ENCODE measurements at regions not wholly inside any gene's neighbourhood (a gene's known extent, or its start where the extent isn't known, plus 50 kb on each side); places are given as distances from the start of the nearest gene placed in this dataset.

- no peak for TF ChIP-seq RAD21 (conservative IDR thresholded peaks at IDR 0.05)
- TF ChIP-seq REST (IDR thresholded peaks at IDR 0.05; ENCODE audit: borderline replicate concordance): no peak
- TF ChIP-seq TAF1 (IDR thresholded peaks at IDR 0.05; ENCODE audit: low read depth): no peak
- no peak for TF ChIP-seq EP300 (conservative IDR thresholded peaks at IDR 0.05; ENCODE audit: poor library complexity, severe bottlenecking)
- no peak for TF ChIP-seq POLR2AphosphoS5 (IDR thresholded peaks at IDR 0.05)
- no peak for TF ChIP-seq MXI1 (conservative IDR thresholded peaks at IDR 0.05; ENCODE audit: poor library complexity, severe bottlenecking)
- TF ChIP-seq SMC3 (conservative IDR thresholded peaks at IDR 0.05; ENCODE audit: poor library complexity): no peak
- no peak for TF ChIP-seq EZH2 (IDR thresholded peaks at IDR 0.05; ENCODE audit: borderline replicate concordance, insufficient read depth, low read length, poor library complexity, severe bottlenecking)
- no peak for TF ChIP-seq CTCF (IDR thresholded peaks at IDR 0.05; ENCODE audit: poor library complexity, severe bottlenecking)
- no peak overlapping the region for H2AFZ ChIP-seq (ENCODE audit: low read depth, low read length)
- H3F3A ChIP-seq (ENCODE audit: insufficient read depth, low read length, poor library complexity, severe bottlenecking): no peaks in the 10 kb centered on the region
- H3K27ac ChIP-seq (ENCODE audit: low read length): no peak overlapping the region
- no peaks in the 10 kb centered on the region for H3K9me3 ChIP-seq (ENCODE audit: low read length)
- no peaks in the 10 kb centered on the region for H3K9me2 ChIP-seq (ENCODE audit: insufficient read depth, low read length)
- H3K36me3 ChIP-seq (ENCODE audit: insufficient read depth, low read length): no peaks in the 10 kb centered on the region
- no peaks in the 10 kb centered on the region for H3K27me3 ChIP-seq (ENCODE audit: insufficient read depth, low read depth, low read length)
- H3K4me2 ChIP-seq (ENCODE audit: low read length): no peak overlapping the region
- H3K9ac ChIP-seq (ENCODE audit: low read length): no peak overlapping the region
- H3K4me3 ChIP-seq (ENCODE audit: low read length): no peak overlapping the region
- no peaks in the 10 kb centered on the region for H3K79me2 ChIP-seq (replicated peaks; ENCODE audit: insufficient read depth, low read length)
- H4K20me1 ChIP-seq (ENCODE audit: insufficient read depth): no peaks in the 10 kb centered on the region
Observed at GRCh38 chr18:6616981-6617380, 112.5 kb upstream of the ARHGAP28 start.

GRCh38 chr18:6621437-6621836 lies 108.1 kb upstream of the ARHGAP28 start:
- no peak for TF ChIP-seq TAF1 (IDR thresholded peaks at IDR 0.05; ENCODE audit: low read depth)
- no peak for TF ChIP-seq EP300 (conservative IDR thresholded peaks at IDR 0.05; ENCODE audit: poor library complexity, severe bottlenecking)
- no peak for TF ChIP-seq CTCF (IDR thresholded peaks at IDR 0.05; ENCODE audit: poor library complexity, severe bottlenecking)
- TF ChIP-seq EZH2 (IDR thresholded peaks at IDR 0.05; ENCODE audit: borderline replicate concordance, insufficient read depth, low read length, poor library complexity, severe bottlenecking): no peak
- no peak for TF ChIP-seq POLR2AphosphoS5 (IDR thresholded peaks at IDR 0.05)
- Histone ChIP-seq H3K36me3 (ENCODE audit: insufficient read depth, low read length) (no peaks in the 10 kb centered on the region), H3K79me2 (replicated peaks; ENCODE audit: insufficient read depth, low read length) (no peaks in the 10 kb centered on the region), H3K27me3 (ENCODE audit: insufficient read depth, low read depth, low read length) (no peaks in the 10 kb centered on the region), H3K9ac (ENCODE audit: low read length) (no peak overlapping the region), H4K20me1 (ENCODE audit: insufficient read depth) (no peaks in the 10 kb centered on the region), H3K9me3 (ENCODE audit: low read length) (no peaks in the 10 kb centered on the region), H3K4me2 (ENCODE audit: low read length) (no peak overlapping the region), H3F3A (ENCODE audit: insufficient read depth, low read length, poor library complexity, severe bottlenecking) (no peaks in the 10 kb centered on the region), H2AFZ (ENCODE audit: low read depth, low read length) (no peak overlapping the region), H3K9me2 (ENCODE audit: insufficient read depth, low read length) (no peaks in the 10 kb centered on the region), H3K4me3 (ENCODE audit: low read length) (no peak overlapping the region), H3K27ac (ENCODE audit: low read length) (no peak overlapping the region)

Measured in neural cell (in vitro differentiated cells).